ENCODE measurements at regions not wholly inside any gene's neighbourhood (a gene's known extent, or its start where the extent isn't known, plus 50 kb on each side); places are given as distances from the start of the nearest gene placed in this dataset.

DNA sequence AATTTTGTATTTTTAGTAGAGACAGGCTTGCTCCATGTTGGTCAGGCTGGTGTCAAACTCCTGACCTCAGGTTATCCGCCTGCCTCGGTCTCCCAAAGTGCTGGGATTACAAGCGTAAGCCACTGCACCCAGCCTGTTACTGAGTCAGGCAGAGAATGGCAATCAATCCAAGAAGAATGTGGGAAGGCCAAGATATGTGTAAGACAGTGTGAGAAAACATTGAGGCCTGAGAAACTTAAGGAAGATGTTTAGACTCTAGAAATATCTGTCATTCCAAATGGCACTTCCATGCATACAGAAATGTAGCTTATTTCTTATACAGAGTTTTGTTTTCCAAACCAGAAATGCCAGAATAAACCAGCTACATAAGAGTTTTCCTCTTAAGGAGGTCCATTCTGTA, 248.5 kb downstream of the ETS1 start:
- H3K4me2 ChIP-seq (ENCODE audit: low read length): no peak overlapping the region
- no peak overlapping the region for H3K4me3 ChIP-seq (ENCODE audit: low read length)
- no peaks in the 10 kb centered on the region for H3F3A ChIP-seq (ENCODE audit: control insufficient read depth, insufficient read depth)
- no peaks in the 10 kb centered on the region for H3K27me3 ChIP-seq (ENCODE audit: control insufficient read depth, low read length)
- no peaks in the 10 kb centered on the region for H3K79me2 ChIP-seq (ENCODE audit: control insufficient read depth, low read length)
- no peak for TF ChIP-seq EZH2phosphoT487 (IDR thresholded peaks at IDR 0.05; ENCODE audit: borderline replicate concordance, low read length)
- TF ChIP-seq, protein P1, sequence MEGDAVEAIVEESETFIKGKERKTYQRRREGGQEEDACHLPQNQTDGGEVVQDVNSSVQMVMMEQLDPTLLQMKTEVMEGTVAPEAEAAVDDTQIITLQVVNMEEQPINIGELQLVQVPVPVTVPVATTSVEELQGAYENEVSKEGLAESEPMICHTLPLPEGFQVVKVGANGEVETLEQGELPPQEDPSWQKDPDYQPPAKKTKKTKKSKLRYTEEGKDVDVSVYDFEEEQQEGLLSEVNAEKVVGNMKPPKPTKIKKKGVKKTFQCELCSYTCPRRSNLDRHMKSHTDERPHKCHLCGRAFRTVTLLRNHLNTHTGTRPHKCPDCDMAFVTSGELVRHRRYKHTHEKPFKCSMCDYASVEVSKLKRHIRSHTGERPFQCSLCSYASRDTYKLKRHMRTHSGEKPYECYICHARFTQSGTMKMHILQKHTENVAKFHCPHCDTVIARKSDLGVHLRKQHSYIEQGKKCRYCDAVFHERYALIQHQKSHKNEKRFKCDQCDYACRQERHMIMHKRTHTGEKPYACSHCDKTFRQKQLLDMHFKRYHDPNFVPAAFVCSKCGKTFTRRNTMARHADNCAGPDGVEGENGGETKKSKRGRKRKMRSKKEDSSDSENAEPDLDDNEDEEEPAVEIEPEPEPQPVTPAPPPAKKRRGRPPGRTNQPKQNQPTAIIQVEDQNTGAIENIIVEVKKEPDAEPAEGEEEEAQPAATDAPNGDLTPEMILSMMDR (IDR thresholded peaks at IDR 0.05; ENCODE audit: low read depth, low read length, poor library complexity, severe bottlenecking): no peak
- H3K27ac ChIP-seq (ENCODE audit: low read depth, low read length): no peak overlapping the region
- no peaks in the 10 kb centered on the region for H3K9me2 ChIP-seq (replicated peaks; ENCODE audit: control insufficient read depth, low read length)
- no peaks in the 10 kb centered on the region for H4K20me1 ChIP-seq (ENCODE audit: control insufficient read depth, insufficient read depth, low read depth, low read length)
- H3K9me3 ChIP-seq (ENCODE audit: control insufficient read depth, insufficient read depth, low read length): no peaks in the 10 kb centered on the region
- H3K4me1 ChIP-seq (ENCODE audit: control insufficient read depth, low read length): peaks cover 8% of the 10 kb centered on the region
- H3K36me3 ChIP-seq (ENCODE audit: control insufficient read depth, low read length): no peaks in the 10 kb centered on the region

DNA sequence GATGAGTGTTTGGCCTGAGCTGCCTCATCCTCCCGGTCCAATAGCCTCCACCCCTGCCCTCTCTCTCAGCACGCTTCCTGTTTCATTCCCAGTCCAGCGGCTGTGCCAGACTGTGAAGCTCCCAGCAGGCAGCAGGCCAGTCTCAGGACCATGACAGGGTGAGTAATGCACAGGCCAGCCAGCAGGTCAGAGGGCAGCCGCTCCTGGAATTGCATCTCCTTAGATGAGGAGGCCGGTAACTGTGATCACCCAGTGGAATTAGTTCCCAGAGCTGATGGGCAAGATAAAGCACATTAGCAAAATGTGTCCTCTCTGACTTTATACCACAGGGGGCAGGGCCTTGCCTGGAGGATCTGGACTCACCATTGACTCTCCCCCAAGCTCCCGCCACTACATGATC, 251.2 kb downstream of the ETS1 start:
- Histone ChIP-seq H3K9me2 (replicated peaks; ENCODE audit: control insufficient read depth, low read length) (no peaks in the 10 kb centered on the region), H3K79me2 (ENCODE audit: control insufficient read depth, low read length) (no peaks in the 10 kb centered on the region), H3K9me3 (ENCODE audit: control insufficient read depth, insufficient read depth, low read length) (no peaks in the 10 kb centered on the region), H3K4me2 (ENCODE audit: low read length) (no peak overlapping the region), H3K4me3 (ENCODE audit: low read length) (no peak overlapping the region), H3K27me3 (ENCODE audit: control insufficient read depth, low read length) (no peaks in the 10 kb centered on the region), H3K36me3 (ENCODE audit: control insufficient read depth, low read length) (no peaks in the 10 kb centered on the region), H3F3A (ENCODE audit: control insufficient read depth, insufficient read depth) (no peaks in the 10 kb centered on the region), H3K27ac (ENCODE audit: low read depth, low read length) (no peak overlapping the region), H4K20me1 (ENCODE audit: control insufficient read depth, insufficient read depth, low read depth, low read length) (no peaks in the 10 kb centered on the region), H3K4me1 (ENCODE audit: control insufficient read depth, low read length) (peaks cover 5% of the 10 kb centered on the region)
- TF ChIP-seq, protein P1 (IDR thresholded peaks at IDR 0.05; ENCODE audit: low read depth, low read length, poor library complexity, severe bottlenecking): no peak
- no peak for TF ChIP-seq EZH2phosphoT487 (IDR thresholded peaks at IDR 0.05; ENCODE audit: borderline replicate concordance, low read length)

DNA sequence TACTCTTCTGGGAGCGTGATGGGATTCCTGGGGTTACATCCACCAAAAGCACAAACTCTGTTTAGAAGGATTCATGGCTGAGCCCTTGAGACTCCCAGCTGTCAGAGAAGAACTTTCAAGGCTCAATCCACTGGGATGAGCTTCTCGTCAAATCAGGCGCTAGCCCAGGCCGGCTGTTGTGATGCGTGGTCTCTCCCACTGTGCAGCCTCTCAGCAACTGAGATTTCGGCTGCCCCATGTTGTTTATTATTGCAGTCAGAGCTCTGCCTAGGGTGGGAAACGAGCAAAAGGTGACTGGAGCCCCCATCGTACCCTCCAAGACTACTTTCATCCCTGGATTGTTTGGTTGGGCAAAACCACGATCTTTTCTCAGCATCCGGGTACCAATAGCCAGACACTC, 251.6 kb downstream of the ETS1 start:
- Histone ChIP-seq H3K36me3 (ENCODE audit: control insufficient read depth, low read length) (no peaks in the 10 kb centered on the region), H3K9me3 (ENCODE audit: control insufficient read depth, insufficient read depth, low read length) (no peaks in the 10 kb centered on the region), H3K79me2 (ENCODE audit: control insufficient read depth, low read length) (no peaks in the 10 kb centered on the region), H3K27ac (ENCODE audit: low read depth, low read length) (no peak overlapping the region), H3F3A (ENCODE audit: control insufficient read depth, insufficient read depth) (no peaks in the 10 kb centered on the region), H3K4me1 (ENCODE audit: control insufficient read depth, low read length) (peaks cover 7% of the 10 kb centered on the region), H3K9me2 (replicated peaks; ENCODE audit: control insufficient read depth, low read length) (no peaks in the 10 kb centered on the region), H3K4me2 (ENCODE audit: low read length) (no peak overlapping the region), H4K20me1 (ENCODE audit: control insufficient read depth, insufficient read depth, low read depth, low read length) (no peaks in the 10 kb centered on the region), H3K4me3 (ENCODE audit: low read length) (no peak overlapping the region), H3K27me3 (ENCODE audit: control insufficient read depth, low read length) (no peaks in the 10 kb centered on the region)
- TF ChIP-seq, protein P1 (IDR thresholded peaks at IDR 0.05; ENCODE audit: low read depth, low read length, poor library complexity, severe bottlenecking): no peak
- no peak for TF ChIP-seq EZH2phosphoT487 (IDR thresholded peaks at IDR 0.05; ENCODE audit: borderline replicate concordance, low read length)

Measured in DOHH2 (cell line).